ENCODE measurements at regions not wholly inside any gene's neighbourhood (a gene's known extent, or its start where the extent isn't known, plus 50 kb on each side); places are given as distances from the start of the nearest gene placed in this dataset.

GRCh38 chr20:34163307-34163706, 51.3 kb upstream of the EIF2S2 start:
- DNase-seq (ENCODE audit: low spot score) (no peak), ATAC-seq (no peak)
- intact Hi-C loops (cut with DNase I) = no loop called here

GRCh38 chr20:34164381-34164984, 52.4 kb upstream of the EIF2S2 start:
- DNase-seq (ENCODE audit: low spot score) (no peak), ATAC-seq (no peak)
- intact Hi-C loops (cut with DNase I) = no loop called here

GRCh38 chr20:34165018-34165619, 53.1 kb upstream of the EIF2S2 start:
- DNase-seq (ENCODE audit: low spot score) = no peak
- intact Hi-C loops (cut with DNase I) = no loop called here

GRCh38 chr20:34171640-34172039, 59.6 kb upstream of the EIF2S2 start:
- intact Hi-C loops (cut with DNase I) = no loop called here
- no peak for DNase-seq (ENCODE audit: low spot score)
- ATAC-seq = no peak

More at GRCh38 chr20:34165018-34165619, 53.1 kb upstream of the EIF2S2 start:
- ATAC-seq = no peak

GRCh38 chr20:34172926-34173325, 60.9 kb upstream of the EIF2S2 start:
- DNase-seq (ENCODE audit: low spot score) (no peak), ATAC-seq (no peak)
- intact Hi-C loops (cut with DNase I) = no loop called here

- intact Hi-C loops (cut with DNase I) = no loop called here
- no peak for DNase-seq (ENCODE audit: low spot score)
- no peak for ATAC-seq
Observed at GRCh38 chr20:34175079-34175478, 63.0 kb upstream of the EIF2S2 start.

- intact Hi-C loops (cut with DNase I) = no loop called here
- no peak for ATAC-seq
- DNase-seq (ENCODE audit: low spot score) = no peak
Observed at GRCh38 chr20:34175879-34176278, 63.8 kb upstream of the EIF2S2 start.

- intact Hi-C loops (cut with DNase I) = no loop called here
- DNase-seq (ENCODE audit: low spot score) = no peak
- no peak for ATAC-seq
Observed at GRCh38 chr20:34177052-34177451, 64.2 kb upstream of the ASIP start.

GRCh38 chr20:34179637-34180360, 61.4 kb upstream of the ASIP start:
- intact Hi-C loops (cut with DNase I) = no loop called here
- no peak for ATAC-seq
- no peak for DNase-seq (ENCODE audit: low spot score)

- DNase-seq (ENCODE audit: low spot score) (no peak), ATAC-seq (no peak)
- intact Hi-C loops (cut with DNase I) = no loop called here
Observed at GRCh38 chr20:34180460-34181120, 60.6 kb upstream of the ASIP start.

- DNase-seq (ENCODE audit: low spot score) (no peak), ATAC-seq (no peak)
- intact Hi-C loops (cut with DNase I) = no loop called here
Observed at GRCh38 chr20:34181484-34181883, 59.7 kb upstream of the ASIP start.

GRCh38 chr20:34185766-34186620, 55.2 kb upstream of the ASIP start:
- DNase-seq (ENCODE audit: low spot score) (no peak), ATAC-seq (peak; percentile 87)
- intact Hi-C loops (cut with DNase I) = no loop called here

- intact Hi-C loops (cut with DNase I) = no loop called here
- ATAC-seq (no peak), DNase-seq (ENCODE audit: low spot score) (no peak)
Observed at GRCh38 chr20:34189572-34190163, 51.6 kb upstream of the ASIP start.

- intact Hi-C loops (cut with DNase I) = no loop called here
- ATAC-seq (no peak), DNase-seq (ENCODE audit: low spot score) (no peak)
Observed at GRCh38 chr20:34190262-34190661, 51.0 kb upstream of the ASIP start.

- ATAC-seq (peak; percentile 92), DNase-seq (ENCODE audit: low spot score) (peak; percentile 77)
- intact Hi-C loops (cut with DNase I) = no loop called here
Observed at GRCh38 chr20:34190679-34191090, 50.5 kb upstream of the ASIP start.
